HG03039 (cell line): ENCODE measurements at regions not wholly inside any gene's neighbourhood (a gene's known extent, or its start where the extent isn't known, plus 50 kb on each side); places are given as distances from the start of the nearest gene placed in this dataset.

Source experiments
- ATAC-seq: cut with Tn5 transposase; IDR thresholded peaks from one replicate; pipeline ENCODE4 v1.9.1; 2021; ENCODE audit warnings: mild to moderate bottlenecking, moderate library complexity; ENCODE audit not compliant: unreplicated experiment

GRCh38 chr10:2953495-2953894, 113.9 kb upstream of the PFKP start:
- no peak for ATAC-seq

GRCh38 chr10:2951235-2951835, 116.0 kb upstream of the PFKP start:
- ATAC-seq: no peak

- ATAC-seq: no peak
Observed at GRCh38 chr10:2950546-2950945, 116.8 kb upstream of the PFKP start.

- no peak for ATAC-seq
Observed at GRCh38 chr10:2949948-2950354, 117.4 kb upstream of the PFKP start.

- no peak for ATAC-seq
Observed at GRCh38 chr10:2949221-2949947, 118.0 kb upstream of the PFKP start.

- peak; percentile 65 for ATAC-seq
Observed at GRCh38 chr10:2948127-2948854, 119.1 kb upstream of the PFKP start.

GRCh38 chr10:2944788-2945187, 122.6 kb upstream of the PFKP start:
- ATAC-seq: no peak

GRCh38 chr10:2943932-2944614, 123.3 kb upstream of the PFKP start:
- no peak for ATAC-seq

- no peak for ATAC-seq
Observed at GRCh38 chr10:2942938-2943337, 124.4 kb upstream of the PFKP start.

GRCh38 chr10:2938869-2939268, 128.5 kb upstream of the PFKP start:
- no peak for ATAC-seq

- ATAC-seq: no peak
Observed at GRCh38 chr10:2936816-2937215, 130.5 kb upstream of the PFKP start.

GRCh38 chr10:2935647-2936386, 131.5 kb upstream of the PFKP start:
- no peak for ATAC-seq

- ATAC-seq: no peak
Observed at GRCh38 chr10:2933924-2934323, 133.4 kb upstream of the PFKP start.

- ATAC-seq: no peak
Observed at GRCh38 chr10:2933519-2933918, 133.8 kb upstream of the PFKP start.

- ATAC-seq: no peak
Observed at GRCh38 chr10:2933071-2933470, 134.3 kb upstream of the PFKP start.

- ATAC-seq: no peak
Observed at GRCh38 chr10:2929480-2930258, 137.7 kb upstream of the PFKP start.

GRCh38 chr10:2927958-2928840, 139.1 kb upstream of the PFKP start:
- ATAC-seq: peak; percentile 70

- no peak for ATAC-seq
Observed at GRCh38 chr10:2926918-2927660, 140.3 kb upstream of the PFKP start.
